ENCODE measurements at regions not wholly inside any gene's neighbourhood (a gene's known extent, or its start where the extent isn't known, plus 50 kb on each side); places are given as distances from the start of the nearest gene placed in this dataset.

DNA sequence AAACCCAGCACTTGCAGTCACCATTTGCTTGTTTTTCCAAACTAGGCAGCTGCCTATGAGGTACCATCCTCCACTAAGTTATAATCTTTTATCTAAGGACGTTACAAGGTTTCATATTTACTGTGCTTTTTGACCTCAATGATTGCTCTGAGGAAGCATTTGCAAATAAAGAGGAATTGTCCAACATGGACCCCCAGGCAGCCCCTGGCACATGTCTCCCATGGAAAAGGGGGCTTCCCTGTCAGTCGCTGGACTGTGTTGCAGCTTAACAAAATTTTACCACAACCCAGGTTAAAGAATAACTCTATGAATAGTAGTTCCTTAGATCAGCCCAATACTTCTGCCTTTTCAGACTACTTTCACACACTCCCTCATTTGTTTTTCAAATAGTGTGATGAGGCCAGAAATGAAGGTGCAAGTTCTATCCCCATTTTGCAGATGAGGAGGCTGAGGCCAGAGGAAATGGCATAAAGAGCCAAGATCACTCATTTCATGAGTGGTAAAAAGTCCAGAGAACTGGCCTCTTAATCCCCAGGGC is 52.8 kb upstream of the ZPBP start:
- H3K9me3 ChIP-seq (ENCODE audit: low read length), result no peaks in the 10 kb centered on the region

DNA sequence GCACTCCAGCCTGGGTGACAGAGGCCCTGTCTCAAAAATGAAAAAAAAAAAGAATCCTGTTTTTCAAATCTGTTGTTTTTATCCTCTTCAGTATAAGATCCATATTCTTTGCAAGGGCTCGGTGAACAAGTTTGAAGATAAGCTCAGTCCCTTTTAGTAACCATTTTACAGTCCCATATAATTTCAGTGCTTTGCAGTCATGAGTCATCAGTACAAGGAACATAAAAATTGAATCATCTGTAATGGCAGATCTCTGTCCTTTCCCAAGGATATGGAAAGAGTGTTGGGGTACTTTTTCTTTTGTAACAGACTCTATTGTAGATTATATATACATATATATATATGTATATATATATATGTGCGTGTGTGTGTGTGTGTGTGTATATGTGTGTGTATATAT is 52.2 kb upstream of the ZPBP start:
- Histone ChIP-seq H3K27ac (ENCODE audit: low read depth, low read length, poor library complexity, severe bottlenecking) (peak overlapping the region; percentile 94), H3K79me2 (ENCODE audit: insufficient read depth, low read length) (no peaks in the 10 kb centered on the region), H3K4me1 (ENCODE audit: insufficient read depth, low read length, severe bottlenecking) (peaks cover 100% of the 10 kb centered on the region), H3K9me3 (ENCODE audit: low read length) (no peaks in the 10 kb centered on the region), H4K20me1 (ENCODE audit: insufficient read depth, low read length) (no peaks in the 10 kb centered on the region), H3K9ac (ENCODE audit: low read length) (peak overlapping the region; percentile 26; the same call in 1 of the 2 replicates), H3F3A (ENCODE audit: insufficient read depth, low read length) (peaks cover 12% of the 10 kb centered on the region), H3K27me3 (ENCODE audit: insufficient read depth, low read length) (no peaks in the 10 kb centered on the region), H3K9me2 (ENCODE audit: low read depth, low read length) (no peaks in the 10 kb centered on the region), H3K4me3 (ENCODE audit: low read depth, low read length, poor library complexity, severe bottlenecking) (no peak overlapping the region), H2AFZ (ENCODE audit: low read length) (no peak overlapping the region), H3K36me3 (ENCODE audit: insufficient read depth, low read length) (no peaks in the 10 kb centered on the region), H3K4me2 (ENCODE audit: low read length) (peak overlapping the region; percentile 10; the same call in 1 of the 2 replicates)
- TF ChIP-seq EZH2 (IDR thresholded peaks at IDR 0.05; ENCODE audit: borderline replicate concordance, low read length), result no peak
- TF ChIP-seq, protein P1, sequence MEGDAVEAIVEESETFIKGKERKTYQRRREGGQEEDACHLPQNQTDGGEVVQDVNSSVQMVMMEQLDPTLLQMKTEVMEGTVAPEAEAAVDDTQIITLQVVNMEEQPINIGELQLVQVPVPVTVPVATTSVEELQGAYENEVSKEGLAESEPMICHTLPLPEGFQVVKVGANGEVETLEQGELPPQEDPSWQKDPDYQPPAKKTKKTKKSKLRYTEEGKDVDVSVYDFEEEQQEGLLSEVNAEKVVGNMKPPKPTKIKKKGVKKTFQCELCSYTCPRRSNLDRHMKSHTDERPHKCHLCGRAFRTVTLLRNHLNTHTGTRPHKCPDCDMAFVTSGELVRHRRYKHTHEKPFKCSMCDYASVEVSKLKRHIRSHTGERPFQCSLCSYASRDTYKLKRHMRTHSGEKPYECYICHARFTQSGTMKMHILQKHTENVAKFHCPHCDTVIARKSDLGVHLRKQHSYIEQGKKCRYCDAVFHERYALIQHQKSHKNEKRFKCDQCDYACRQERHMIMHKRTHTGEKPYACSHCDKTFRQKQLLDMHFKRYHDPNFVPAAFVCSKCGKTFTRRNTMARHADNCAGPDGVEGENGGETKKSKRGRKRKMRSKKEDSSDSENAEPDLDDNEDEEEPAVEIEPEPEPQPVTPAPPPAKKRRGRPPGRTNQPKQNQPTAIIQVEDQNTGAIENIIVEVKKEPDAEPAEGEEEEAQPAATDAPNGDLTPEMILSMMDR (IDR thresholded peaks at IDR 0.05; ENCODE audit: low read length), result no peak

More for the DNA sequence above, 52.8 kb upstream of the ZPBP start:
- Histone ChIP-seq H3K79me2 (ENCODE audit: insufficient read depth, low read length) (no peaks in the 10 kb centered on the region), H3K36me3 (ENCODE audit: insufficient read depth, low read length) (no peaks in the 10 kb centered on the region), H3F3A (ENCODE audit: insufficient read depth, low read length) (peaks cover 12% of the 10 kb centered on the region), H2AFZ (ENCODE audit: low read length) (no peak overlapping the region), H3K9me2 (ENCODE audit: low read depth, low read length) (no peaks in the 10 kb centered on the region), H3K9ac (ENCODE audit: low read length) (peak overlapping the region; percentile 74), H3K4me3 (ENCODE audit: low read depth, low read length, poor library complexity, severe bottlenecking) (peak overlapping the region; percentile 6), H3K4me1 (ENCODE audit: insufficient read depth, low read length, severe bottlenecking) (peaks cover 100% of the 10 kb centered on the region), H3K27ac (ENCODE audit: low read depth, low read length, poor library complexity, severe bottlenecking) (peak overlapping the region; percentile 94), H4K20me1 (ENCODE audit: insufficient read depth, low read length) (no peaks in the 10 kb centered on the region), H3K4me2 (ENCODE audit: low read length) (peak overlapping the region; percentile 51), H3K27me3 (ENCODE audit: insufficient read depth, low read length) (no peaks in the 10 kb centered on the region)
- TF ChIP-seq EZH2 (IDR thresholded peaks at IDR 0.05; ENCODE audit: borderline replicate concordance, low read length), result no peak
- TF ChIP-seq, protein P1 (IDR thresholded peaks at IDR 0.05; ENCODE audit: low read length), result no peak
